ENCODE measurements at regions not wholly inside any gene's neighbourhood (a gene's known extent, or its start where the extent isn't known, plus 50 kb on each side); places are given as distances from the start of the nearest gene placed in this dataset.

DNA sequence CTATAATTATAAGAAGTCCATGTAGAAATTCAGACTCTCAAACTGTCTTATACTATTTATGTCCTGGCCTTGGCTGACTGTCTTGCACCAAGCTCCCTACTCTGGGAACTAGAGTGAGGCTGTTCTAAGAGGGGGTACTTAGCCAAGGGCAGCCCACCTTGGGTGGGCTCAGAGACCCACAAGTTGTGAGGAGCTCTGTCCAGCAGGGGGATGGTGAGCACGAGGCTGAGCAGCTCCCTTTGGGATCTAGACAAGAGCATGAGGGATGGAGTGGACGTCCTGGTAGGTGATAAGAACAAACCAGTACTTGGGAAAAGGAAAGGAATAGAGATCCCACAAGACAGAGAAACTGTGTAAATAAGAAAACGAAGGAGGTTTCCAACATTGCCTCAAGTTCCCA lies 127.1 kb upstream of the SLC44A3 start:
- H3K4me1 Mint-ChIP-seq (ENCODE audit: low read depth), result no peaks in the 10 kb centered on the region
- no peak overlapping the region for H3K4me3 Mint-ChIP-seq
- no peaks in the 10 kb centered on the region for H3K36me3 Mint-ChIP-seq (ENCODE audit: low read depth)
- no peak for DNase-seq (ENCODE audit: low spot score)
- intact Hi-C loops (cut with micrococcal nuclease), result no loop called here
- H3K27me3 Mint-ChIP-seq (ENCODE audit: insufficient read depth), result peaks cover 12% of the 10 kb centered on the region
- H3K9me3 Mint-ChIP-seq, result no peaks in the 10 kb centered on the region
- no peak overlapping the region for H3K27ac Mint-ChIP-seq

DNA sequence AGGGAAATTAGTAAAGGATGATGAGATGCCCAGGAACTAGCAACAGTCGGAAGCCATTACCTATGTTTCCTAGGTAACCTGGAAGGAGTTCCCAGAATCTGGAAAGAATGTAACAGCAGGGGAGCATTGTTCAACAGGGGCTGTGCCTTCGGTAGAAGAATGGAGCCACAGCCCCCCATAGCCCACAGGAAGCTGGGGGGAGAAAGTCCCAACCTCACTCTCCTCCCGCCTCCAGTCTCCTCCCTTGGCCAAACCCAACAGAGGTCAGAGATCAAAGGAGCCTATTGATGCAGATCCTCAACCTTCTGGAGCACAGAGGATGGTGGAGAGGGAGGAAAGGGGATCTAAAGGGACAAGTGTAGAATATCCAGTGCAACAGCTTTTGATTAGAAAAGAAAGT lies 131.5 kb upstream of the SLC44A3 start:
- H3K4me1 Mint-ChIP-seq (ENCODE audit: low read depth), result no peaks in the 10 kb centered on the region
- H3K27ac Mint-ChIP-seq, result no peak overlapping the region
- H3K36me3 Mint-ChIP-seq (ENCODE audit: low read depth), result no peaks in the 10 kb centered on the region
- no peaks in the 10 kb centered on the region for H3K9me3 Mint-ChIP-seq
- intact Hi-C loops (cut with micrococcal nuclease), result no loop called here
- H3K27me3 Mint-ChIP-seq (ENCODE audit: insufficient read depth), result peaks cover 2% of the 10 kb centered on the region
- DNase-seq (ENCODE audit: low spot score), result no peak
- H3K4me3 Mint-ChIP-seq, result no peak overlapping the region

DNA sequence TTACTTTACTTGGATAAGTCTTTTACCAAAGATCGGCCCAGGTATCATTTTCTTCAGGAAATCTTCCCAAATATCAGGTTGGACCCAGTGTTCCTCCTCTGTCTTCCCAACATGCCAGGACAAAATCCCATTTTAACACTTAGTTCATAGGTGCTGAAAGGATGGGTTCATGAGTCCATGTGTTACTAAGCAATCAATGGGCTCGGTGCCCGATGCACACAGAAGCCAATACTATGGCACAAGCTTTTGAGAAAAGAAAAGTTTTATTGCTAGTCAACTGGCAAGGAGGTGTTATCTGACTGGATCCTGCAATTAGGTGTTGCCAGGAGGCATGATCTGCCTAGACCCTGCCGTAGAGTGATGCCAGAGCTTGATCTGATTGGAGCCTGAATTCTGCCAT lies 133.3 kb upstream of the SLC44A3 start:
- Mint-ChIP-seq H3K4me3 (no peak overlapping the region), H3K36me3 (ENCODE audit: low read depth) (no peaks in the 10 kb centered on the region)

DNA sequence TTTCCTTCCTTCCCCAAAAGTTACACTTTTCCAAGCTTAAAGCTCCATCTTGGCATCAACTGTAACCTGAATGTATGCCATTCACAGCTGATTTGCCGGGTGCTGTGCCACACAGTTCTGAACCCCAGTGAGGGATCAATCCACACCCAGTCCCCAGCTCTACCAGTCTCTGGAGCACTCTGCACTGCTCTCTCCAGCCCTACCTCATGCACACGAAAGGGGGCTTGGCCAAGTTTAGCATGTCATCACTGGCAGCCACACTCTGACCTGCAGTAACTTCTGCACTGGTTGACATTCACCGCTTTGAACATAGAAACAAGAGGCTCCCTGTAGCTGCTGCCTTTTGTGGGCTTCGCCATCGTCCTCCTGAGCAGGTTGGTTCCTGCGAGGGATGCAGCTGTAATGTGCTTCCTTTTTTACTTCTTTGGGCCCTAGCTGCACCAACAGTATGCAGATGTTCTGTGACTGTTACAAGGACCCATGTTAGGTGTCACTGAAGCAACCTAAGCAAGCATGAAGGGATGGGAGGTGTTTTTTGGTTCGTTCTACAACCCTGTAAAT lies 135.4 kb upstream of the SLC44A3 start:
- H3K4me1 Mint-ChIP-seq (ENCODE audit: low read depth), result no peaks in the 10 kb centered on the region
- H3K36me3 Mint-ChIP-seq (ENCODE audit: low read depth), result no peaks in the 10 kb centered on the region
- H3K9me3 Mint-ChIP-seq, result no peaks in the 10 kb centered on the region
- peaks cover 3% of the 10 kb centered on the region for H3K27me3 Mint-ChIP-seq (ENCODE audit: insufficient read depth)
- no peak for DNase-seq (ENCODE audit: low spot score)
- intact Hi-C loops (cut with micrococcal nuclease), result no loop called here
- no peak overlapping the region for H3K27ac Mint-ChIP-seq
- no peak overlapping the region for H3K4me3 Mint-ChIP-seq

More for the DNA sequence above, 133.3 kb upstream of the SLC44A3 start:
- no peaks in the 10 kb centered on the region for H3K4me1 Mint-ChIP-seq (ENCODE audit: low read depth)
- no peak overlapping the region for H3K27ac Mint-ChIP-seq
- no peaks in the 10 kb centered on the region for H3K9me3 Mint-ChIP-seq
- no peaks in the 10 kb centered on the region for H3K27me3 Mint-ChIP-seq (ENCODE audit: insufficient read depth)
- intact Hi-C loops (cut with micrococcal nuclease), result no loop called here
- DNase-seq (ENCODE audit: low spot score), result no peak

DNA sequence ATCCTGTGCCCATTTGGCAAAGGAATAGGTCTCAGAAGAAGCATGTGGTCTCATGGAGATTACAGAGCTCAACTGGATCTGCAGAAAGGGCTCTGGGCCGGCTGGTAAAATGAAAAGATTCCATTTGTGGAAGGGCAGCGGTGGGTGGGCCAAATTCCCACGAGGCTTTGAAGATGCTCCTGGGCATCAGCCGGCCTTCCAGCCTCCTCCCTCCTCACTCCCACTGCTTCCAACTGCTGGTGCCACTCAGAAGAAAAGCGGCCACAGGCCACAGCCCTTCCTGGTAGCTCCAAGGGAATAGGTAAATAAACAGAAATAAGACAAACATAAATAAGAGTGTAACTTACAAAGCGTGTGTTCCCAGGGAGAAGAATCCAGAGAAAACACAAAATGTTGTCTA lies 136.3 kb upstream of the SLC44A3 start:
- H3K27me3 Mint-ChIP-seq (ENCODE audit: insufficient read depth), result peaks cover 3% of the 10 kb centered on the region
- H3K4me3 Mint-ChIP-seq, result no peak overlapping the region
- no peaks in the 10 kb centered on the region for H3K4me1 Mint-ChIP-seq (ENCODE audit: low read depth)
- H3K9me3 Mint-ChIP-seq, result no peaks in the 10 kb centered on the region
- H3K36me3 Mint-ChIP-seq (ENCODE audit: low read depth), result no peaks in the 10 kb centered on the region
- intact Hi-C loops (cut with micrococcal nuclease), result no loop called here
- no peak overlapping the region for H3K27ac Mint-ChIP-seq
- DNase-seq (ENCODE audit: low spot score), result no peak

DNA sequence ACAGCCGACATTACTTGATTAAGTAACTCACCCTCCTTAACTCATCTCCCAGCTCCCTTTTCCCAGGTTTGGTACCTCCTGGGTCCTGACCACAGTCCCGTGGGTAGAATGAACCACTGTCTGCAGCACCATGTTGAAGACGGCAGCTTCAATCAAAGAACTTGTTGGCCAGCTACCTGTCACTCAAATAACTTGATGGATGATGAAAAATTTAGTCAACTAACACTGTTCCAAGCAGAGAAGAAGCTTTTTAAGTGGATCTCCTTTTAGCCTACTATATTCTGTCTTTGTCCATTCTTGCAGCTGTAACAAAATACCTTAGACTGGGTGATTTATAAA lies 138.4 kb upstream of the F3 start:
- no peaks in the 10 kb centered on the region for H3K4me1 Mint-ChIP-seq (ENCODE audit: low read depth)
- intact Hi-C loops (cut with micrococcal nuclease), result no loop called here
- no peak overlapping the region for H3K27ac Mint-ChIP-seq
- DNase-seq (ENCODE audit: low spot score), result no peak
- no peaks in the 10 kb centered on the region for H3K36me3 Mint-ChIP-seq (ENCODE audit: low read depth)
- no peaks in the 10 kb centered on the region for H3K9me3 Mint-ChIP-seq
- no peak overlapping the region for H3K4me3 Mint-ChIP-seq
- H3K27me3 Mint-ChIP-seq (ENCODE audit: insufficient read depth), result peaks cover 3% of the 10 kb centered on the region

DNA sequence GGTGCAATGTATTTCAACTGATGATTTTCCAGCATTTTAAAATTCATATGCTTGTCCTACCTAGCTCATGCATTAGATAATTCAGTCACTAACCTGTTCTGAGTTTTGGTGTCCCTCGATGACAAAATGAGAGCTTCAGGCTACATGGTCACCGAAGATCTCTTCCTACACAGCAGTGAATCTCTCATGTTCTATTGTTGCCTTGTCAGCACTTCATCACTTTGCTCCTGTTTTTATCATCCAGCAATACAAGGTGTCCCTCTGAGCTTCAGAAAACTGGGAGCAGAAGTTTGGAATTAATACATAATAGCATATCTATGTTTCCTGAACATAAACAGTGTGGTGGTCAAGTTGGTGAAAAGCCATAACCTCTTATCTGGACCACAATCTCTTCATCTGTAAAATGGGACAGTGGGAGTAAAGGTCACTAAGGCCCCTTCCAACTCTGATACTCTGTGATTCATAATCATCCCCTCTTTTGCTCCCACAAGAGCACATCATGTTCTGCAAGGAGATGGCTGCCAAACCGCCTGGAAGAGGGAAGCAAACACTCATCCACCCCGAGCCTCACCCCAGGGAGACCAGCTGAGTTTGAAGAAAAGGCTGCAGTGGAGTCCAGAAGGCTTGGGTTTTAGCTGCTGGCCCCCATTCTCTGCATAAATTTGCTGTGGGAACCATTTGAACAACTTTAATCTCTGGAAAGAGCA lies 137.9 kb upstream of the F3 start:
- no peak for DNase-seq (ENCODE audit: low spot score)
- H3K27me3 Mint-ChIP-seq (ENCODE audit: insufficient read depth), result peaks cover 3% of the 10 kb centered on the region
- no peaks in the 10 kb centered on the region for H3K9me3 Mint-ChIP-seq
- intact Hi-C loops (cut with micrococcal nuclease), result no loop called here
- H3K4me1 Mint-ChIP-seq (ENCODE audit: low read depth), result no peaks in the 10 kb centered on the region
- H3K27ac Mint-ChIP-seq, result no peak overlapping the region
- H3K4me3 Mint-ChIP-seq, result no peak overlapping the region
- H3K36me3 Mint-ChIP-seq (ENCODE audit: low read depth), result no peaks in the 10 kb centered on the region

DNA sequence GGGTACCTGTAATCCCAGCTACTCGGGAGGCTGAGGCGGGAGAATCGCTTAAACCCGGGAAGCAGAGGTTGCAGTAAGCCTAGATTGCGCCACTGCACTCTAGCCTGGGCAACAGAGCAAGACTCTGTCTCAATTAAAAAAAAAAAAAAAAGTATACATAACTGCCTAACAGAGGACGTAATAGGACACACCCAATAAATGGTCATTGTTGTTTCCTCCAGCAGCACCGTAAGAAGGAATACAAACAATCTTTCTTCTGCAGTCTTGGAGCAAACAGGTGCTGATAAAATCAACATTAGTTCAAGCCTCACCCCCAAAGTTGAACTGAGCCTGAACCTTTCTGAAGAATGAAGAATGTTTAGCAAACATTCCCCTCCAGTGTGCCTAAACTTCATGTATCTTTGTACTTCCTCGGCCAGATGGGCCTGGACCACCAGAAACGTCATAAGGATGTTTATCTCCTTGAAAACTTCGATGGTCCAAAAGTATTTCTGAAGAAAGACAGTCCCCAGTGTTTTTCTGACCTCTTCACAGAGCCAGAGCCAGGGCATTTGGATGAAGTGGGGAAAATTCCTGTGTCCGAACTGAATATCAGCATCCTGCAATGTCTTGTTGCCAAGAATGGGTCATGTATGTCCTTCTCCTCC lies 136.8 kb upstream of the F3 start:
- Mint-ChIP-seq H3K27ac (no peak overlapping the region), H3K9me3 (no peaks in the 10 kb centered on the region), H3K27me3 (ENCODE audit: insufficient read depth) (peaks cover 3% of the 10 kb centered on the region), H3K4me1 (ENCODE audit: low read depth) (no peaks in the 10 kb centered on the region), H3K36me3 (ENCODE audit: low read depth) (no peaks in the 10 kb centered on the region), H3K4me3 (no peak overlapping the region)
- DNase-seq (ENCODE audit: low spot score), result no peak
- intact Hi-C loops (cut with micrococcal nuclease), result no loop called here

DNA sequence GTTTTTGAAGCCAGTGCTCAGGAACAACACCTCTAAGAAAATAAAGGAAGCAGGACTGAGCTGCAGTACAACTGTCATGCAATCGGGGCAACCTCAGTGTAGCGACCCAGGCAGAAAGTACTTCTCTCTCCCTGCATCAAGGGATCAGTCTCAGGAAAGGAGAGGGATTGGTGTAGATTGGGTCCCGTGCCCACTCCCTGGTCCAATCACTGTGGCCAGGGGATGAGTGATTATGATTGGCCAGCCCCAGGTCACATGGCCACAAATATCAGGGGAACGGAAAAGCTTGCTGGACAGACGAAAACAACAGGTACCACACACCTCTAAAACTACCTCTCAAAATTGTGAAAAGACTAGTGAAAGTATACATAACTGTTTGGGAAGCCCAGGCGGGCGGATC lies 136.2 kb upstream of the F3 start:
- H3K4me1 Mint-ChIP-seq (ENCODE audit: low read depth), result no peaks in the 10 kb centered on the region
- H3K27me3 Mint-ChIP-seq (ENCODE audit: insufficient read depth), result peaks cover 3% of the 10 kb centered on the region
- DNase-seq (ENCODE audit: low spot score), result no peak
- intact Hi-C loops (cut with micrococcal nuclease), result no loop called here
- no peak overlapping the region for H3K4me3 Mint-ChIP-seq
- H3K36me3 Mint-ChIP-seq (ENCODE audit: low read depth), result no peaks in the 10 kb centered on the region
- no peaks in the 10 kb centered on the region for H3K9me3 Mint-ChIP-seq
- H3K27ac Mint-ChIP-seq, result no peak overlapping the region

DNA sequence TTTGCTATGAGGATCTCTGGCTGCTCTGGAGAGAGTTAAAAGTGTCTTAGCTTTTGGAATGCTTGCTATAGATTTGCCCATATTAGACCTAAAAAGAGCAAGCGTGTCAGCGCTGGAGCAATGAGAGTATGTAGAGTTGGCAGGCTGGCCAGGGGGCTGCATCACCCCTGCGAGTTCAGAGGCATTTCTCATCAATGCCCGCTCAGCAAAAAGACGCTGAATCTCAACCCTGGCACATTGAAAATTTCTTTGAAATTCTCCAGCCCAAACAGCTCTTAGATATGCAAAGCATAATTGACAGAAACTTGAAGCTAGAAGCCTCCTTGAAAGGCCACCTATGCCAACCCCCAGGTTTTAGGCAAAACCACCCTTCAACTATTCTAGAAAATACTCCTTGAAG lies 135.5 kb upstream of the F3 start:
- H3K9me3 Mint-ChIP-seq, result no peaks in the 10 kb centered on the region

DNA sequence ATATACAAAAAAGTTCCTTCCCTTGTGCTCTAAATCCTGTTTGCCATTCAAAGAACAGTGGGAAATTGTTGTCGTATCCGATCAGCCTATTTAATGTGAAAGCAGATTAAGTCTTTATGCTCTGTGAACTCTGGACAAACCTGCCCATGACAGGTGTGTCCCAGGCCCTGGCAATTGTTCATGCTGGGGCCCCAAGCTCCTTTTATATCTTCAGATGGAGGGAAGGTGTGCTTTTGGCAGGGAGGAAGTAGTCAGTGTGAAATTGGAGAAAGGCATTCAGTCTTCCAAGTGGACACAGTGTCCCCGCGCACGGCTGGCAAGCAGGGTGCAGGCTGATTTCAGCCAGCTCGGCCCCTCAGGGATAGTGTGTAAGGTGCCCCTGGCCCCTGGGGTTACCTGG lies 135.1 kb upstream of the F3 start:
- Mint-ChIP-seq H3K36me3 (ENCODE audit: low read depth) (no peaks in the 10 kb centered on the region), H3K4me3 (no peak overlapping the region), H3K27me3 (ENCODE audit: insufficient read depth) (peaks cover 3% of the 10 kb centered on the region), H3K4me1 (ENCODE audit: low read depth) (no peaks in the 10 kb centered on the region), H3K9me3 (no peaks in the 10 kb centered on the region), H3K27ac (no peak overlapping the region)
- DNase-seq (ENCODE audit: low spot score), result no peak
- intact Hi-C loops (cut with micrococcal nuclease), result no loop called here

More for the DNA sequence above, 135.5 kb upstream of the F3 start:
- Mint-ChIP-seq H3K27me3 (ENCODE audit: insufficient read depth) (peaks cover 3% of the 10 kb centered on the region), H3K27ac (no peak overlapping the region), H3K4me1 (ENCODE audit: low read depth) (no peaks in the 10 kb centered on the region), H3K36me3 (ENCODE audit: low read depth) (no peaks in the 10 kb centered on the region), H3K4me3 (no peak overlapping the region)
- intact Hi-C loops (cut with micrococcal nuclease), result no loop called here
- DNase-seq (ENCODE audit: low spot score), result no peak

DNA sequence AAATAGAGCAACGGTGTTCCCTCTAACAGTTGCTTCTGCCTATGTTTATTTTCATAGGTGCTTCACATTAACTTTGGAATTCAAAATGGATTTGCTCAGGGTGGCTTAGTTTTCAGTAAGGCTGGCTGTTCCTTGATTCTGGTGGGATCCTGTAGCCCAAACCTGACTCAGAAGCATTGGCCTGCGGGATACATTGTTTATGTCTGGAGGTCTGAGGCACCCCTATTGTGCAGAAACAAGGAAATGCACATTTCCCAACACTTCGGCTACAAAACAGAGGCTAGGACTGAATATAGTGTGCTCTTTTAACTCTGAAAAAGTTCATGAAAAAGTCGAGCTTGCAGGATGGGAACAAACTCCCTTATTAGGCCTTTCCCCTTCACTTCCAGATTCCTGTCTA lies 133.8 kb upstream of the F3 start:
- Mint-ChIP-seq H3K9me3 (no peaks in the 10 kb centered on the region), H3K27me3 (ENCODE audit: insufficient read depth) (no peaks in the 10 kb centered on the region), H3K4me3 (no peak overlapping the region), H3K27ac (no peak overlapping the region), H3K36me3 (ENCODE audit: low read depth) (no peaks in the 10 kb centered on the region), H3K4me1 (ENCODE audit: low read depth) (no peaks in the 10 kb centered on the region)
- no peak for DNase-seq (ENCODE audit: low spot score)
- intact Hi-C loops (cut with micrococcal nuclease), result no loop called here

DNA sequence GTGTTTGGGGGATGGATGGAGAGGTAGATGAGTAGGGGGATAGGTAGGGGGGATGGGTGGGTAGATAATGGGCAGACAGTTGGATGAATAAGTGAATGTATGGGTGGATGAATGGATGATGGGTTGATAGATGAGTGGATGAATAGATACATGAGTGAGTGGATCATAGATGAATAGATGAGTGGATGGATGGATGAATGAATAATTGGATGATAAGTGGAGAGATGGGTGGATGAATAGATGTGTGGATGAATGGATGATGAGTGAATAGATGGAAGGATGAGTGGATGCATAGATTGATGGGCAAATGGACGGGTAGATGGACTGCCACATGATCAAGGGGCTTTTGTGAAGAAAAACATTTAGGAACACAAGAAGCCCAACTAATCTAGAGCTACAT lies 133.3 kb upstream of the F3 start:
- no peak overlapping the region for H3K4me3 Mint-ChIP-seq
- no peaks in the 10 kb centered on the region for H3K36me3 Mint-ChIP-seq (ENCODE audit: low read depth)
- H3K9me3 Mint-ChIP-seq, result no peaks in the 10 kb centered on the region
- no peak for DNase-seq (ENCODE audit: low spot score)
- intact Hi-C loops (cut with micrococcal nuclease), result no loop called here
- no peaks in the 10 kb centered on the region for H3K4me1 Mint-ChIP-seq (ENCODE audit: low read depth)
- no peaks in the 10 kb centered on the region for H3K27me3 Mint-ChIP-seq (ENCODE audit: insufficient read depth)
- H3K27ac Mint-ChIP-seq, result no peak overlapping the region
